Right kidney (tissue), 1 donor: ENCODE measurements at regions not wholly inside any gene's neighbourhood (a gene's known extent, or its start where the extent isn't known, plus 50 kb on each side); places are given as distances from the start of the nearest gene placed in this dataset.
"Not testable (repeated sequence)": the region's sequence is repeated elsewhere in the genome, so short reads cannot be mapped to it uniquely, and the experiment has no call there.

ENCODE experiments used
- DNase-seq: peaks from one replicate; pipeline ENCODE4 v3.0.0-alpha.2; 2016

DNA sequence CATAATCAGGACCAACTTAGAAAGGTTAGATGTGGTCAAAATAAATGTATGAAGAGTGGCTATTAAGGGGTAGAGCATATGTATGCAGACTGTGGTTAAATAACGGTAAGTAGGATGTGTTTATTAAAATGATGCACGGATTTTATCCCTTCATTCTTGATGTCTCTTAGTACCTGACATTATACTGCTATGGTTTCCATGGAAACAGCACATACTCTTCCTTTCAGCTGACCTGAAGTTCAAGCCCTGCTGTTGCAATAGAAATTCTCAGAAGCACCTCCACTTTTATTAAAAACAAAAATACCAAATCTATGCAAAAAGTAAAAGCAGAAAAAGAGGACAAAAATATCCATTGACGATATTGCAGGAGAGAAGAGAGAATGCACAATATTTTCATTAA, 381.4 kb downstream of the RWDD3 start:
- no peak for DNase-seq

DNA sequence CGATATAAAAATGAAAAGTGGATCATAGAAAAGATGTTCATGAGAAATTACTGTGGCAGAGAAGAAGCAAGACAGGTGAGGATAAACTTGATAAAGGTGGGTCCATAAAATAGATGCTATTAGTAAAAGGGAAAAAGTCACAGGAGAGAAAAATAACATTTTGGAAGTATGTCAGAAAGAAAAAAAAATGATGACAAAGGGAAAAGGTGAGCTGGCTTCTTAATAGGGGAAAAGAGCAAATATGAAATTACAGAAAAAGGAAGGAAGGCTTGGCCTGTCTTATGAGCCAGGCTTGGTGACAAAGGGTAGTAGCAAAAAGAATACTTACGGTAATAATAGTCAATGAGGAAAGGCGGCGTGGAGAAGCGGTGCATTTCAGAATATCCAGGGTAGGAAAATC, 386.1 kb downstream of the RWDD3 start:
- DNase-seq, result no peak

DNA sequence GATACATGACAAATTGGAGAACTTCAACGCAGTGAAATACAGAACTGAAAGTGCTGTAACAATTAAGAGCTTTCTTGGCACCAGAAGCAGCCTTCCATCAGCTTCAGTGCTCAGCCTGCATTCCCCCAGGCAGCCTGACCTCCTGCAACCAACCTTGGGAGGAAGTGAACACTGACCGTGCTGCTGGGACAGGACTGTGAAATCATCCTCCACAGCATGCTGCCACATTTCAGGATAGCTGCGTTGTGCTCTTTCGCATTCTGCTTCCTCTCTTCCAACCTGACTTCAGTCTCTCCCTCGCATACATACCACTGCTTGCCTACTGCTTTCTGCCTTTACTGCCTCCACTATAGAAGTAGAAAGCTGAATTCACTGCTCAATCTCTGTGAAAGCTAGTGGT, 388.6 kb downstream of the RWDD3 start:
- DNase-seq, result no peak

DNA sequence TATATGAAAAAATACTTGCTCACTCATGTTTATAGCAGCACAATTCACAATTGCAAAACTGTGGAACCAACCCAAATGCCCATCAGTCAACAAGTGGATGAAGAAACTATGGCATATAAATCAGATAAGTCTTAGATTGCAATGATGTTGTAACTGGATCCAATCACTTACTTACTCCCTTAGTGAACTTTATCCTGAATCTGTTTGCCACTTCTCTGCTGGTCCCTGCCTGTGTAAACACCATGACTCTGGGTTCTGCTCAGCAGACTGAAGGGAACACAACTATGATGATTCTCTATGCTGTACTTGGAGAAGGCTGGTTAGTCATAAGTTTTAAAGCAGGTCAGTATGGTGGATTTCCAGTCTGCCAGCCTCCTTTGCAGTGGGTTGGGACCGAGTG, 391.2 kb downstream of the RWDD3 start:
- no peak for DNase-seq

DNA sequence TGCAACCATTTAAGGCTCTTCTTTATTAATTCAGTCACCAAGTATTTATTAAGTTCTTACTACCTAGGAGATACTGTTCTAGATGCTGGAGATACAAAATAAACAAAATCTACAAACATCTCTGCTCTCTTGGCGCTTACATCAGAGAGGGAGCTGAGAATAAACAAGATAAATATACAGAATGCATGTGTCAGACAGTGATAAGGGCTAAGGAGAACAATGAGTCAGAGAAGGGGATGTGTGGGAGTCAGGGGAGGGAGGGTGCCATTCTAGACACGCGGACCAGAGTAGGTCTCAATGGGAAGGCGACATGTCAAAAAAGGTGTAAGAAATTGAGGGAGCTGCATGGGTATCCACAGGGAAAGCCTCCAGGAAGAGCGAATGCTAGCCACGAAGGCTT, 393.2 kb downstream of the RWDD3 start:
- no peak for DNase-seq

DNA sequence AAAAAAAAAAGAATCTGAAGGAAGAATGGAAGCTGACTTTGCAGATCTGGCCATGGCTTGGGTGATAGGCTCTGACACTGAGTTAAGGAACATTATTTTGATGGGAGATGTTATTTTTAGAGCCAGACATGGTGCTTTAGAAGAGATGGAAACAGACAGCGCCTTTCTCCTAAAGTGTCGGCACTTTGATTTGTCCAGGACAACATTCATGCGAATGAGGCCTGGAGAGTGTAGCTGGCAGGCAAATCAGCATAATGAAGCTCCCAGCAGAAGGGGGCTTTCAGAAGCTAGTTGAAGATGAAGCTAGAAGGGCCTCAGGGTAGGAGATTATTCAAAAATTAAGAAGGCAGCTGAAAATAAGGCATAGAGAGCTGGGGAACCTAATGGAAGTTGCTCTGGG, 397.7 kb downstream of the RWDD3 start:
- no peak for DNase-seq

DNA sequence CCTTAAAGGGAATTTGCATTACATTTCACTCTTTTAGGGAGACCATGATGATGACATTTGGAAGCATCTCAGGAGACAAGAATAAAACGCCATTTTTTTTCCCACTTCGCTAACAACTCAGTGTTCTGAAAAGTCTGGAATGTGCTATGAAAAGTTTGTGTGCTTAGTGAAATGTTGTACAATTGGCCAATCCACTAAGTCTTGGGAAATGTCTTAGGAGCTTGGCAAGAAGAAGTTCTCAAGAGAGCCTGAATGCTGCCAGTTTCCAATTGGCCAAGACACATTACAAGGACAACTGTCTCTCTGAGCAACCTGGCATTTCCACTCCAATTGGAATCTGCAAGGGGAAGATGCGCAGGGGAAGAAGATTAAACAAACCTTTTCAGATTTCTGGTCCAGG, 401.8 kb downstream of the RWDD3 start:
- DNase-seq, result no peak

DNA sequence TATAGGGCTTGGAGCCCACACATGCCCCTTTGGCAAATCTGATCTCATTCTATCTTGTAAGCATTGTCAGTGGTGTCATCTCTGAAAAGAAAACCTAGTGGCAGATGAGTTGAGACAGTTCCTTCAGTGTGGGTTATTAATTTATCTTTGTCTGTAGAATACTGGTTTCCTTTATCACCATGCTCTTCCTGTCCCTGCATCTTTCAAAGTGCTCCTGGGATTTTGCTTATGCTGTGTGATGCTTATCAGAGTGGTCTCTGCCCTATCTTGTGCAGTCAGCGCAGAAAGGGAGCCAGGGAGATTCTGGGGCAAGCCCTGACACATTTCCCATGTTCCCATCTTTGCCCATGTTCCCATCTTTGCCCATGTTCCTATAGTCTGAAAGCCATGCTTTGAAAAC, 402.9 kb downstream of the RWDD3 start:
- DNase-seq, result no peak

DNA sequence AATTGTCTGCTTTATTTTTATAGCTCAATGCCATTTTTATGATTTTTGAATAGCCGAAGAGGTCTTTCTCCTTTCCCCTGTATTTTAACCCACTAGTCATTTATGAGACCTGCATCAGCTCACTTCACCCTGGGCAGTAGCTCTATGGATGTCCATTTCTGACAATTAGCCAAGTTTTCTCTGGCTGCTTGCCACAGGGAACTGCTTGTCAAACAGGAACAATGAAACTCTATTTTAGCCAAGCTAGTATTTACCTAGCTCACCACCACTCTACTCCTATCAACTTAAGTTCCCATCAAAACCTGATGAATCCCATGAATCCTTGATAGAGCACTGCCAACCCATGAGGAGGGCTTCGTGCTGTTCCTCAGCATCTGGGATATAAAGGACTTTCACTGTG, 406.7 kb downstream of the RWDD3 start:
- DNase-seq, result no peak

DNA sequence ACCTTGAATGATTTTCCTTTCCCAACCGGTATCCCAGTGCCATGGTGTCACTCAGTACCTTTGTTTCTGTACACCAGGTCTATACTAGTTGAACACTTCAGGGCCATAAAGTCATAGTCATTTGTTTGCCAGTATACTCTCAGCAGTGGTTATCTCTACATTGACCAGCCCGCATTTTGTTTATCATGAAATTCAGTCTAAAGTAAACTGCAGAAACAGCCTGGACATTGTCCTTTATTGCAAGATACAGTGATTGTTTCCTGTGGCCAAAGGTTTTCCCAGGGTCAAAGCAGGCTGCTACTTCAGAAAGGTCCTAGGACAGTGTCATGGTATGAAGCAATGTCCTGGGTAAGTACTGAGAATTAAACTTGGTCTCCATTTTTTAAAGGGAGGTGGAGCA, 407.4 kb downstream of the RWDD3 start:
- no peak for DNase-seq

DNA sequence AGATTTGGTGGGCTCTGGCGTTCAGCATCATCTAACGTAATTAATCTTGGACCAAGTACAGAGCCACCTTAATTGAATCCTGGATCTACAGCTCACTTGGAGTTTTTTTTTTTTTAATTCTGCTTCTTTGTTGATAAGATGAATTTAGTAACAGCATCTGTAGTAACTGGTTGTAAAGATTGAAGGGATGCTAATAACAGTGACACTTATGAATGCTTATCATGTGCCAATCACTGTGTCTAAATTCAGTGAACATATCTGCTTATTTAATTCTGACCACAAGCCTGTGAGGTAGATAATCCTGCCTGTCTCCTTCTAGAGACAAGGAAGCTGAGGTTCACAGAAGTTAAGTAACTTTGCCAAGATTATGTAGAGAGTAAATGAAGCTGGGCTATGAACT, 408.0 kb downstream of the RWDD3 start:
- DNase-seq, result no peak

DNA sequence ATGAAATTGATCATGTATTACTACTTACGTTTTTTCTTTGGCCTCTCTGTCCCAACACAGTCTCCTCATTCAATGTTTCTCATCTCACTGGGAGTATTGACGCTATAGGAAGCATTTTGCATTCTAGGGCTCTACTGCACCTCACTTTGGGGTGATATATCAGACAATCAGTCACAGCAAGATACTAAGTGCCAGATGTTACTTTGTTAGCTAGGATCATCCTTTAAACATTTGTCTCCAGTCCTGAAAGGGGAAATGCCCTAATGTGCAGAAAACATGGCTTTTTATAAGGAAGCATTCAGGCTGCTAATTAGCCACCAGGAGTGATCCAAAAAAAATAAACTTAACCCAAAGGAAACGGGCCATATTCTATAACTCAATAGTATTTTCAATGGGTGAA, 409.1 kb downstream of the RWDD3 start:
- no peak for DNase-seq

DNA sequence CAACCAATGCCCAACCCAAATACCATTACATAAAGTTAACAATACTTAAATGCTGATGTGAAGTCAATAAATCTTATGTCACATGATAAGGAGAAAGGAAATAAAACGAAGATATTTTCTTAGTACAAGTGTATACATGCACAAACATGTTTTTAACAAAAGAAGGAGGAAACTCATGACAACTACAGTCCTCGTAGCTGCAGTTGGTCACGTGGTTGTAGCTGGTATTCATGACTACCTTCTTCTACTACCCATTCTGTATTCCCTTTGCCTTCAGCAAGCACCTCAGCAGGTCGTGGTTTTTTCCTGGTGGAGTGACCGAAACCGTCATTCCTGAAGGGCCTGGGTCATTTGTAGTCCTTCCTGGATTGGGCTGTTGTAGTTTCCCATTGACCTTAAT, 411.1 kb downstream of the RWDD3 start:
- DNase-seq, result not testable (repeated sequence)

DNA sequence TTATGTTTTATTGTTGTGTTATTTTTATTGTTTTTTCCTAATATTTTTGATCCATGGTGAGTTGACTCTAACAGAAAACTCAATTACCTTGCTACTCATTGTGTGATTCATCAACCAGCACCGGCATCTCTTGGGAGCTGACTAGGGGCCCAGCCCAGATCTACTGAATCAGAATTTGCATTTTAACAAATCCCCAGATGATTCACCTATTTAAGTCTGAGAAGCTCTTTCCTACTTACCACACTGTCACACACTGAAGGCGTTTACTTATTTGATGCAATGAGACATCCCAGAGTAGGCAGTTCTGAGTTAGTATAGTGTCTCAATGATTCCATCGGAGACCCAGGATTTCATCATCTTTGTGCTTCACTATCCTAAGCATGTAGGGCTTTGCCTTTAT, 416.6 kb downstream of the RWDD3 start:
- DNase-seq, result no peak

DNA sequence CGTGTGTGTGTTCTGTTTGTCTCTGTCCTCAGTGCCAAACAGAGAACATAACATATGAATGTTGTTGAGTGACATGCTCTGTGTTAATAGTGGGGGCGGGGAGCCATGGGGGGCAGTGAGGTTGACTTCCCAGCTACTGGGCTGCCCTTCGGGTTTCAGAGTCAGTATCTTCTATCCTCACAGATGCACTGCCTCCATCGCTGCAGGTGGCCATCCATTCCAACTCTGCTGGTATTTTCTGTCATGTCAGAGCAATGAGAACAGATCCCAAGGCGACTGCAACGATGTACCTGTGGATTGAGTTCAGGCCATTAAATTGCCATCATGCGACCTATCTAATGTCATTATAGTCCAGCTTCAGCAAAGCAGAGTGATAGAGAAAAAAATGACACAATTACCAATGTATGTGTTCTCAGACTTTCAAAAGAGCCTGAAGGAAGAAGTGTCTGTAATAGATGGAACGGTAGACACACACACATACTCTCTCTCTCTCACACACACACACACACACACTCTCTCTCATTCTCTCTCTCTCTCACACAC, 418.5 kb downstream of the RWDD3 start:
- DNase-seq, result no peak

DNA sequence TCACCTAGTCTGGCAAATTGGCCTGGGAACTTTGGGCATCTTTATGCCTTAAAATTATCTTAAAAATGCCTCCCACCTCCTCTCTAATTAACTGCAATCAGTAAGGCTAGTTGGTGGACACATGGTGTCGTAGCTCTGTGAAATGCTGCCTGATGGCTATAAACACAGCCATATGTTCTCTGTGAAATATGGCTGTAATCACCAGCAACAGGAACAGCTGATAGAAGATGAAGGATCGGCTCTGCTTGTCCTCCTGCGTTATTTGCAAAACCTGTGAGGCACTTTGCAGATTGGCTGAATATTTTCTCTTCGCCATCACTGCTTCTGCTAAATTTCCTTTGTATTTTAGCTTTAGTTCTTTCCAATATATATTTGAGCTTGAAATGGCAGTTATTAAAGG, 419.6 kb downstream of the RWDD3 start:
- no peak for DNase-seq

DNA sequence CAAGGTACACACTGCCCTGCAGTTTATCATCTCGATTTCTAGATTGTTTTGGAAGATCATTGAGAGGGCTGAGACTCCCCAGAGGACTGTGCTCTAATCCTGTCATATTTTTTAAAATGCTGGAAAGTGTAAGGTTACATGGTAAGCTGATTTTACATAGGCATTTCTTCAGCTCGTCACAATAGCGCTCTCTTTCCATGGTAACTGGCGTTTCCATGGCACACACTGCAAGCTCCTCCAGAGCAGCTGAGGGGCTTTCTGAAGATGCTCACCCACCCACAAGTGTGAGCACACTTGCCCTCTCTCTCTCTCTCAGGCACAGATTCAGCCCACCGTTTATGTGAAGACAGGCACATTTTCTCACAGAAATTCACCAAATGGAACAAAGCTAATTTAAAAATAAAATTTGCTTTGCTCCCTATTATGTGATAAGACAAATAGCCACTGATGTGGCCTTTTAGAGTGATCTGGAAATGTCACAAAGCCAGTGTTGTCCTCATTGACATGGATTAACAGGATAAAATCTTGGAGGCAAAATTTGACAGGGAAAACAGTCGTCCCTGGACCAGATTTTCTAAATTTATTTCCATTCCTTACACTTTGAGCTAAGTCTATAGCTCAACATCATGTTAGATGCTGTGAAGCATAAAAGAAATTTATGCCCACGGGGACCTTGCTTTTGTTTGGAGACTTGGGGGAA, 421.5 kb downstream of the RWDD3 start:
- DNase-seq, result no peak

DNA sequence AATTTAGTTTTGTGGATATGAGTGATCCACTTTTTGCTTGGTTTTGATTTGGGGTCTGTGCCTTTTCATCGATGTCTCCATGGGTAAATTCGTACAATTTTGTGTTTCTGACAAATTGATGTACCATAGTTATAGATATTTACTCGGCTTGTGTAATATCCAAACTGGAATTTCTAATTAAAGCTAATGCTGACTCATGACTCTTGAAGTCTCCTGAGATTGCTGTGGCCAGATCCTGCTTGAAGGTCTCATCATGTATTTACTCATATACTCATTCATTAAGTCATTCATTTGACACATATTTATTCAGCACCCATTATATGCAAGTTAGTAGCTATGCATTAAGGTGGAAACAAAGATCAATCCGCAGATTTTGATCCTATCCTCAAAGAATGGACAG, 423.2 kb downstream of the RWDD3 start:
- DNase-seq, result no peak

DNA sequence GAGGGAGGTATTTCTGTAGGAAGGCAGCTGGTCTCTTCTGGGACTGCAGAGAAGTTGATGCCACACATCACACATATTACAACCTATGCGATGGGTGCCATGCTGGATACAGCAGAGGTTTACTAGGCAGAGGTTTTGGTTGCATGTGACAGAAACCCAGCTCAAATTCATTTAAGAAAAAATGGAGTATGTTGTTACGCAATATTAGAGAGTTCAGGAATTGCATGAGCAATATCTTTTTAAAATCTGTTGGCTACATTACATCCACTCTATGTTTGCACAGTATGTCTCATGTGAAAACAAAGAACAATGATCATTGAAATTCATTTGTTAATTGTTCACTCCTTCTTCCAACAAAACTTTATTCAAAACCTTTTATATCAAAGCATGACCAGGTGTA, 425.2 kb downstream of the RWDD3 start:
- no peak for DNase-seq

DNA sequence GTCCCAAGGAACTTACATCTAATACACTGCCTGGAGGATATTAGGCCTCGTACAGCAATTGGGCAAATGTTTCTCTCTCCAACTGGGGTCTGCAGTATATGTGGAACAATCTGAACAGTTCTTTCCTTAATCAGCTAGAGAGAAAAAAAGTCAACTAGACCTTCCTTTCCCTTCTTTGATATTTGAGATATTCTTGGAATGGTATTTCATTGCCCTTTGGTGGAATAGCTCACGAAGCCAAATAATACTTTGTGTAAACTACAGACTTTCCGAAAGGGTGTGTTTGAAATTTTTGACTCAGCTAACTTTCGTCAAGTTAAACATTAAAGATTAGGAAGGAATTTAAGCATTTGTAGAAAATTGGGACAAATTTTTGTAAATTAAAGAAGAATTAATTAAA, 425.6 kb downstream of the RWDD3 start:
- no peak for DNase-seq

DNA sequence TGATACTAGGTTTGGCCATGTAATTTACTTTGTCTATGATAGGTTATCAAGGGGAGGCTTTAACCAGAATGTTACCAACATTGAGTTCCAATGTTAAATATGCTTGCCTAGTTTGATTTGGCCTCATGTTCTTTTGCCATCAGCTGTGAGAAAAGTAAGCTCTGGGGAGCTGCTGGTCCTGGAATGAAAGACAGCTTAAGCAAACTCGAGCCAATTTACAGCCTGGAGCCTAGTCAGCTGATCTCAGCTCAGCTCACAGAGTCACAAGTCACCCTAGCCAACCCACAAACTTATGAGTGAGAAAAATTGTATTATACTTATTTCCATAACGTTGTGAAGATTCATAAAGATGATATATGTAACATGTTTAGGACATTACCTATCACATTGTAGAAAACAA, 426.7 kb downstream of the RWDD3 start:
- DNase-seq, result no peak

DNA sequence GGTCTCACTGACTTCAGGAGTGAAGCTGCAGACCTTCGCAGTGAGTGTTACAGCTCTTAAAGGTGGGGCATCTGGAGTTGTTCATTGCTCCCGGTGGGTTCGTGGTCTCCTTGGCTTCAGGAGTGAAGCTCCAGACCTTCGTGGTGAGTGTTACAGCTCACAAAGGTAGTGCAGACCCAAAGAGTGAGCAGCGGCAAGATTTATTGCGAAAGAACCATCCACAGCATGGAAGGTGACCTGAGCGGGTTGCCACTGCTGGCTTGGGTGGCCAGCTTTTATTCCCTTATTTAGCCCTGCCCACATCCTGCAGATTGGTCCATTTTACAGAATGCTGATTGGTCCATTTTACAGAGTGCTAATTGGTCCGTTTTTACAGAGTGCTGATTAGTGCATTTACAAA, 429.5 kb downstream of the RWDD3 start:
- not testable (repeated sequence) for DNase-seq

DNA sequence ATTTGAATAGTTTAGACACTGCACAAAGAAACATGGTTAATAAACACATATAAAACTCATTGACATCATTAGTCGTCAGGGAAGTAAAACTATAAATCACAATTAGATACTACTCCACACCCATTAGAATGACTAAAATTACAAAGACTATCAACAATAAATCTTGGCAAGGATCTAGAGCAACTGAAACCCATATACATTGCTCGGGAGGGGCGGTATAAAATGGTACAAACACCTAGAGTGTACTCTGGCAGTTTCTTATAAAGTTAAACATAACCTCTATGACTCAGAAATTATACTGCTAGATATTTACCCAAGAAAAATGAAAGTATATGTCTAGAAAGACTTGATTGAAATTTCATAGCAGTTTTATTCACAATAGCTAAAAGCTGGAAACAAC, 434.2 kb downstream of the RWDD3 start:
- no peak for DNase-seq

DNA sequence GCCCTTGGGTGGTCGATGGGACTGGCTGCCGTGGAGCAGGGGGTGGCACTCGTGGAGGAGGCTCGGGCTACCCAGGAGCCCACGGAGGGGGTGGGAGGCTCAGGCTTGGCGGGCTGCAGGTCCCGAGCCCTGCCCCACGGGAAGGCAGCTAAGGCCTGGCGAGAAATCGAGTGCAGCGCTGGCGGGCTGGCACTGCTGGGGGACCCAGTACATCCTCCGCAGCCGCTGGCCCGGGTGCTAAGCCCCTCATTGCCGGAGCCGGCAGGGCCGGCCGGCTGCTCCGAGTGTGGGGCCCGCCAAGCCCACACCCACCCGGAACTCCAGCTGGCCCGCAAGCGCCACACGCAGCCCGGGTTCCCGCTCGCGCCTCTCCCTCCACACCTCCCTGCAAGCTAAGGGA, 435.6 kb downstream of the RWDD3 start:
- not testable (repeated sequence) for DNase-seq

DNA sequence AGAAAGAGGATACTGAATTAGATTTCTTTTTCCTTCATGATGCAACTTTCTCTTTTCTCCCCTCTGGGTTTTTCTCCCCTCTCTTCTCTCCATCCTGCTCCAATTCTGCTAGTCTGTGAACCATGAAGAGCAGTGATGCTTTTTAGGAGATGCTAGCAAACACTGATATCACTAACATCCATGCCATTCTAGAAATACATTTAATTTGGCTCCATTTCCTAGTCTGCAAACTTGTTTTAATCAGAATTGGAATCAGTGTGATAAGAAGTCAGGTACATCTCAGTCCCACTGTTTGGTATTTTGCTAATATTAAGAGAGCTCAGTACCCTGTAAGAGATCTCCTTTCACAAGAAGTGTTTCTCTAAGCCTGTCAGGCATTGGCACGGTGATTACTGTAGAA, 437.1 kb downstream of the RWDD3 start:
- no peak for DNase-seq
